ENCODE measurements at regions not wholly inside any gene's neighbourhood (a gene's known extent, or its start where the extent isn't known, plus 50 kb on each side); places are given as distances from the start of the nearest gene placed in this dataset.

GRCh38 chr15:69530991-69531664 is 78.5 kb downstream of the RPLP1 start:
- no peak for DNase-seq

- no peak for DNase-seq
Observed at GRCh38 chr15:69531665-69532027, 79.0 kb downstream of the RPLP1 start.

GRCh38 chr15:69532066-69532465 is 79.4 kb downstream of the RPLP1 start:
- no peak for DNase-seq

GRCh38 chr15:69532856-69533255 is 80.2 kb downstream of the RPLP1 start:
- no peak for DNase-seq

GRCh38 chr15:69533522-69533921 is 80.9 kb downstream of the RPLP1 start:
- DNase-seq: no peak

- no peak for DNase-seq
Observed at GRCh38 chr15:69535101-69535638, 82.6 kb downstream of the RPLP1 start.

- DNase-seq: no peak
Observed at GRCh38 chr15:69535998-69536397, 83.4 kb downstream of the RPLP1 start.

- no peak for DNase-seq
Observed at GRCh38 chr15:69536726-69537512, 84.3 kb downstream of the RPLP1 start.

GRCh38 chr15:69537901-69538300 is 85.3 kb downstream of the RPLP1 start:
- DNase-seq: no peak

GRCh38 chr15:69538379-69538778 is 85.8 kb downstream of the RPLP1 start:
- DNase-seq: no peak

GRCh38 chr15:69539345-69539744 is 86.7 kb downstream of the RPLP1 start:
- no peak for DNase-seq

GRCh38 chr15:69540622-69541021 is 88.0 kb downstream of the RPLP1 start:
- DNase-seq: no peak

GRCh38 chr15:69542028-69542427 is 89.4 kb downstream of the RPLP1 start:
- DNase-seq: no peak

GRCh38 chr15:69543681-69544364 is 91.2 kb downstream of the RPLP1 start:
- DNase-seq: no peak

GRCh38 chr15:69544365-69545113 is 91.9 kb downstream of the RPLP1 start:
- no peak for DNase-seq

- no peak for DNase-seq
Observed at GRCh38 chr15:69546182-69546581, 93.6 kb downstream of the RPLP1 start.

- no peak for DNase-seq
Observed at GRCh38 chr15:69548395-69549180, 96.0 kb downstream of the RPLP1 start.

GRCh38 chr15:69551391-69552056 is 98.9 kb downstream of the RPLP1 start:
- no peak for DNase-seq

GRCh38 chr15:69552057-69552815 is 99.6 kb downstream of the RPLP1 start:
- no peak for DNase-seq

- DNase-seq: no peak
Observed at GRCh38 chr15:69553686-69554085, 101.1 kb downstream of the RPLP1 start.

All from 8988T (cell line).